DND-41 (cell line): ENCODE measurements at regions not wholly inside any gene's neighbourhood (a gene's known extent, or its start where the extent isn't known, plus 50 kb on each side); places are given as distances from the start of the nearest gene placed in this dataset.

Source experiments
- EZH2 ChIP-seq: IDR thresholded peaks from 3 replicates; pipeline ENCODE4 v1.6.1; 2012; ENCODE audit warnings: borderline replicate concordance, low read depth, mild to moderate bottlenecking, moderate library complexity, low read length, inconsistent platforms; ENCODE audit not compliant: severe bottlenecking
- TF ChIP-seq, protein P1 (sequence below): IDR thresholded peaks from 2 replicates; pipeline ENCODE4 v1.5.1; 2012; ENCODE audit warnings: borderline replicate concordance, low read length, moderate library complexity, mild to moderate bottlenecking; ENCODE audit not compliant: poor library complexity, severe bottlenecking; ENCODE audit errors: extremely low read depth

- TF ChIP-seq, protein P1, sequence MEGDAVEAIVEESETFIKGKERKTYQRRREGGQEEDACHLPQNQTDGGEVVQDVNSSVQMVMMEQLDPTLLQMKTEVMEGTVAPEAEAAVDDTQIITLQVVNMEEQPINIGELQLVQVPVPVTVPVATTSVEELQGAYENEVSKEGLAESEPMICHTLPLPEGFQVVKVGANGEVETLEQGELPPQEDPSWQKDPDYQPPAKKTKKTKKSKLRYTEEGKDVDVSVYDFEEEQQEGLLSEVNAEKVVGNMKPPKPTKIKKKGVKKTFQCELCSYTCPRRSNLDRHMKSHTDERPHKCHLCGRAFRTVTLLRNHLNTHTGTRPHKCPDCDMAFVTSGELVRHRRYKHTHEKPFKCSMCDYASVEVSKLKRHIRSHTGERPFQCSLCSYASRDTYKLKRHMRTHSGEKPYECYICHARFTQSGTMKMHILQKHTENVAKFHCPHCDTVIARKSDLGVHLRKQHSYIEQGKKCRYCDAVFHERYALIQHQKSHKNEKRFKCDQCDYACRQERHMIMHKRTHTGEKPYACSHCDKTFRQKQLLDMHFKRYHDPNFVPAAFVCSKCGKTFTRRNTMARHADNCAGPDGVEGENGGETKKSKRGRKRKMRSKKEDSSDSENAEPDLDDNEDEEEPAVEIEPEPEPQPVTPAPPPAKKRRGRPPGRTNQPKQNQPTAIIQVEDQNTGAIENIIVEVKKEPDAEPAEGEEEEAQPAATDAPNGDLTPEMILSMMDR: no peak
- TF ChIP-seq EZH2: no peak
Measured at GRCh38 chr5:54915466-54916027, 69.8 kb downstream of the ESM1 start.
